ENCODE measurements at regions not wholly inside any gene's neighbourhood (a gene's known extent, or its start where the extent isn't known, plus 50 kb on each side); places are given as distances from the start of the nearest gene placed in this dataset.

- Histone ChIP-seq H3K27me3 (ENCODE audit: control insufficient read depth in 1 of 2, insufficient read depth in 2 of 2, low read length in 2 of 2) (peaks cover 18 to 27% of the 10 kb centered on the region in 2 donors), H3K4me1 (ENCODE audit: control insufficient read depth in 1 of 2, insufficient read depth in 2 of 2, low read length in 2 of 2) (peaks cover 0 to 10% of the 10 kb centered on the region in 2 donors), H3K4me3 (ENCODE audit: low read depth in 1 of 2, low read length in 2 of 2) (no peak overlapping the region), H3K9ac (ENCODE audit: low read depth in 1 of 2, low read length in 2 of 2) (no peak overlapping the region), H3K9me3 (ENCODE audit: control insufficient read depth in 1 of 2, low read length in 2 of 2) (no peaks in the 10 kb centered on the region), H3K36me3 (ENCODE audit: control insufficient read depth in 1 of 2, insufficient read depth in 2 of 2, low read length in 2 of 2) (no peaks in the 10 kb centered on the region), H3K27ac (ENCODE audit: low read depth, low read length) (no peak overlapping the region)
Observed at GRCh38 chr10:22481106-22481505, 135.8 kb downstream of the SPAG6 start.

- H3K36me3 ChIP-seq (ENCODE audit: control insufficient read depth in 1 of 2, insufficient read depth in 2 of 2, low read length in 2 of 2) = no peaks in the 10 kb centered on the region
- no peak overlapping the region for H3K9ac ChIP-seq (ENCODE audit: low read depth in 1 of 2, low read length in 2 of 2)
- no peak overlapping the region for H3K4me3 ChIP-seq (ENCODE audit: low read depth in 1 of 2, low read length in 2 of 2)
- H3K27ac ChIP-seq (ENCODE audit: low read depth, low read length) = no peak overlapping the region
- no peaks in the 10 kb centered on the region for H3K9me3 ChIP-seq (ENCODE audit: control insufficient read depth in 1 of 2, low read length in 2 of 2)
- H3K27me3 ChIP-seq (ENCODE audit: control insufficient read depth in 1 of 2, insufficient read depth in 2 of 2, low read length in 2 of 2) = peaks cover 10 to 19% of the 10 kb centered on the region in 2 donors
- peaks cover 0 to 2% of the 10 kb centered on the region in 2 donors for H3K4me1 ChIP-seq (ENCODE audit: control insufficient read depth in 1 of 2, insufficient read depth in 2 of 2, low read length in 2 of 2)
Observed at GRCh38 chr10:22481687-22482539, 136.6 kb downstream of the SPAG6 start.

GRCh38 chr10:22483132-22483531, 137.8 kb downstream of the SPAG6 start:
- Histone ChIP-seq H3K4me1 (ENCODE audit: control insufficient read depth in 1 of 2, insufficient read depth in 2 of 2, low read length in 2 of 2) (peaks cover 0 to 4% of the 10 kb centered on the region in 2 donors), H3K9ac (ENCODE audit: low read depth in 1 of 2, low read length in 2 of 2) (no peak overlapping the region)

More at GRCh38 chr10:22483132-22483531, 137.8 kb downstream of the SPAG6 start:
- H3K36me3 ChIP-seq (ENCODE audit: control insufficient read depth in 1 of 2, insufficient read depth in 2 of 2, low read length in 2 of 2) = no peaks in the 10 kb centered on the region
- H3K9me3 ChIP-seq (ENCODE audit: control insufficient read depth in 1 of 2, low read length in 2 of 2) = no peaks in the 10 kb centered on the region
- peaks cover 0 to 8% of the 10 kb centered on the region in 2 donors for H3K27me3 ChIP-seq (ENCODE audit: control insufficient read depth in 1 of 2, insufficient read depth in 2 of 2, low read length in 2 of 2)
- H3K27ac ChIP-seq (ENCODE audit: low read depth, low read length) = no peak overlapping the region
- peak overlapping the region in 1 of 2 donors; percentile 37 for H3K4me3 ChIP-seq (ENCODE audit: low read depth in 1 of 2, low read length in 2 of 2)
